ENCODE measurements at regions not wholly inside any gene's neighbourhood (a gene's known extent, or its start where the extent isn't known, plus 50 kb on each side); places are given as distances from the start of the nearest gene placed in this dataset.

DNA sequence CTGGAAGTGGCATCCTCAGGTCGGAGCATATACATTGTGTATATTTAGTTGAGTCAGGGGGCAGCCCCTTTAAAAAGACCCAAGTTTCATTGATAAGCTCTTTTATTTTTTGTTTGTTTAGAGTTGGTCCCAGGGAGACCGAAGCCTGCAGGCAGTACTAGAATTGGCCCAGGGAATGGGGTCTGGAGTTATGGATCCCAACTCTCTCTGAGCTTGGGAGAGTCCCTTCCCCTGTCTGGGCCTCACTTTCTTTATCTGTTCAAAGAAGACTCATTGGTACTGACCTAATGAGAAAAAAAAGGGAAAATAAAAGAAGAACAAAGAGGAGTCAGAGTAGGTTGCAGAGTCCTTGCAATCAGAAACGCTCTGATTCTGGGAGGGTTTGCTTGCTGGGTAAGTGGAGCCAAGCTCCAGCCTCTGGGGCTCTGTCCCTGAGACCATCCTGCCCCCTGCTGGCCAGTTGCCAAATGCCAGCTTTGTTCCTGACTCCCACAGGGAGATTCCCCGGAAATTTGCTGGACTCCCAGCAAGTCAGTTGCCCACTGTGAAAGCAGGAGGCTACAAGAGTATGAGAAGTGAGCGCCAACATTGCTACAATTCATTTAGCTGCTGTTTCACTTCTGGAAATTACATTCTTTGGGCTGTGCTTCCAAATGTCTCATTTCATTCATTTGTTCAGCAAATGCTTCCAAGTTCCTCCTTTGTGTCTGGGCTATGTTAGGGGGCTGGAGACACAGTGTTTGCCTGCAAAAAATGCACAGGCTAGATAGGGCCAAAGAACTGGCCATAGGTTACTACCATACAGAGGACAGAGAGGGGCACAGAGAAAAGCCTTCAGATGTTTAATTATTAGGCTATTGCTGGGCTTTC is 156.2 kb downstream of the MELK start:
- DNase-seq, result peak; percentile 43

GRCh38 chr9:36729906-36730305 is 157.2 kb downstream of the MELK start:
- DNase-seq, result no peak

GRCh38 chr9:36730414-36730813 is 157.7 kb downstream of the MELK start:
- no peak for DNase-seq

DNA sequence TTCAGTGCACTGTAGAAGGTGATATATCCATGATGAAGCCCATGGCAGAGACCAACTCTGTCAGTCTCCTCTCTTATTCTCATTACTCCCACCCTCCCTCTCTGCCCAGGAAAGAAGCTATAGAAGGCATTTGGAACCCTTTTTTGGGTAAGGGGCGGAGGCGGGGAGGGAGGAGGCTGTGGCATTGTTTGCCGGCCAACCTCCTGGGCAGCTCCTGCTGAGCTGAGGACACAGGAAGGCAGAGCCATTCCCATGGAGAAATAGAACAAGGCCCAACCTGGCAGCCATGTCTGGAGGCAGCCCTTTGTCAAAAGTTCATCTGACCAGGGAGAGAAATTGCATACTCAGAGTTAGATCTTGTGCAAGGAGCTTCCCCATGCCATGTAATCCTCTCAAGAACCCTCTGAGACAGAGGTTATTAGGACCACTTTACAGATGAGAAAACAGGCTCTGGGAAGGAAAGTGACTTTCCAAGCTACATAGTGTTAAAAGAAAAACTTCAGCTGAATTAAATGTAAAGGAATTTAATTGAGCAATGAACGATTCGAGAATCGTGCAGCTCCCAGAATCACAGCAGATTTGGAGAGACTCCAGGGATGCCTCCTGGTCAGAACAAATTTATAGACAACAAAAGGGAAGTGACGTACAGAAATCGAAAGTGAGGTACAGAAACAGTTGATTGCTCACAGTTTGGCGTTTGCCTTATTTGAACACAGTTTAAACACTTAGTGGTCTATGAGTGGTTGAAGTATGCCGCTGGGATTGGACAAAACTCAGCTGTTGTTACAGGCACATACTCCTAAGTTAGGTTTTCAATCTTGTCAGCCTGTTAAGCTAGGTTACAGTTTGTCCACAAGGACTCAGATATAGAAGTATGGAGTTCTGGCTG is 158.6 kb downstream of the MELK start:
- DNase-seq, result no peak

DNA sequence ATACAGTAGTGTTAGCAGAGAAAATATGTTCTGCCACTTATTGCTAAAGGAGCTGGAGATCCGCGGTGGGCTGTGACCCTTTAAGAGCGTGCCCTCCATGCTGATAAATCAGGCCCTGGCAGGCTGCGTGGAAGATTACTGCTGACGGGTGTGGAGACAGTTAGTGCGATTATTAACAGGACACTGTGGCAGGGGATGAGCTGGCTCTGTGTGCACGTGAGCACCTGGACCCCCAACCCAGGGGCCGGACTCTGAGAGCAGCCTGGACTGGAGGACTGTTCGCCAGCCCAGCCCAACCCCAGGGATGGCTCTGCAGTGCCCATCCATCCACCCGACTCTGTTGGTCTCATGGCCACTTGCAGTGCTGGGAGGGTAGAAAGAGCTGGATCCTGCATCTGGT is 162.0 kb downstream of the MELK start:
- no peak for DNase-seq

DNA sequence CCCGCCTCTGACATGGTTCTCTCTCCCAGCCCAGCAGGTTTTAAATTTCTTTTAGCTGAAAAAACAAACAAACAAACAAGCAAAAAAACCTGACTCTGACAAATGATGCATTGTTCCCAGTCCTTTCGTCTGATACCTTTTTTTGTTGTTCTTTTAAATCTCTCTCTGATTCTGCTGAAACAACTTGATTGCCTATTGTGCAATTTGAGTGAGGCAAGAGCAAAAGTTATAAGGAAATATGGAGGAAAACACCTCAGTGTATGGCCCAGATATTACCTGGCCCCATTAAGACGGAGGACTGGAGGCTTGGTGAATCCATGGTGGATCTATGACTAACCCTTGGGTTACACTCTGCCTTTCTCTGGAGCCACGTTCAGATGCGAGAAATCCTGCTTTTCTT is 164.0 kb downstream of the MELK start:
- DNase-seq, result no peak

DNA sequence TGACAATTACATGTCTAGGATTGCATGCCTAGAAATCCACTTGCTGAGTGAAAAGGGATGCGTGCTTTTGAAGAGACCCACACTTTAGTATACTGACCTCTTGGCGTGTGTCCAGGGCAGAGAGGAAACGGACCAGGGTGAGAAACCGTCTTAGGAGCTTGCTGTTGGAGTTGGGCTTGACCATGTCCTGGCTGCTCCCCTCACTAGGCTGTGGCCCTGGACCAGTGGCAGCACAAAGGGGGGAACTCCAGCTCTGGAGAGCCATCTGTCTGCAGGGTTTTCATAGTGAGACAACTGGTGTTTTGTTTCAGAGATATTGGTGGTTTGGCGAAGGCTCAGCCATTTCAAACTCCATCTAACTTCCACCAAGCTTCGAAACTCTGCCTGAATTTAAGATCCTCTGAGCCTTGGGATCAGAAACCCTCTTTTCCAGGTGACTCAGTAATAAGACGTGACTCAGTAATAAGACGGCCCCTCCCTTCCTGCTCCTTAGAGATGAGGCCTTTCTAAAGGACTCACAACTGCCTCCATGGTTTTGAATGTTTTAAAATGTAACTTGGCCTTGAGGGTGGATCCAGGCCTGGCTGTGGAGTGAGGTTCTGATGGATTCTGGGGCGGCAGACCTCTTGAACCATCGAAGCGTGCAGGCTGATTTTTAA is 165.8 kb downstream of the MELK start:
- no peak for DNase-seq

DNA sequence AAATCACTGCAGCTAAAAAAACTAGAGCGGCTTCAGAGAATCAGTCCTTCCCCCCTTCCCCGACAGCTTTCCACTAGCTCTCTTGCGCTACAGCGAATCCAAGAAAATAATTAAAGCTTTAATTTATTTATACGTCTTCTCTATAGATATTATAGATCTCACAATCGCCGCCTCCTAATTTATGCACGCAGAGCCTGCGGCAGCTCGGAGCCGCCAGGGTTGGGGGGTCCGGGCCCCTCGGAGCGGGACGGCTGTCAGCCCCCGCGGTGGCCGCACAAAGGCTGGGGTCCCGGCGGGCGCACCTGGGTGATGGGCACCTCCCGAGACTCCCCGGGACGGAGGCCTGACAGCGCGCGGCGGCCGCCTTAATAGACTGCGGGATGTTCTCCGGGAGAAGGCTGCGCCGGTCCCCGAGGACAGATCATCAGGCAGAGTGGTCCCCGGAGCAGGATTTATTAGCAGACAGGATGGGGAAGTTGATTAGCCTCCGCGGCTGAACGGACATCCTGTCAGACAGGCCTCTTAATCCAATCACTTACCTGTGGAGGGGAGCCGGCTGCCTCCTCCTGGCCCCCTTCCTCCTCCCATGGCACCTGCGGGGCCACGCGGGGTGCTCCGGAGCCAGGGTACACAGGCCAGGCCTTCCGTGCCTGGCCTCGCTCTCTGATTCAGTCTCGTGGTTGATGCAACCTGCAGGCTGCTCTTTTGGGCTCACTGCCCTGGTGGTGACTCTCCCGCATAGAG is 166.8 kb downstream of the MELK start:
- DNase-seq, result no peak

GRCh38 chr9:36742264-36742663 is 169.6 kb downstream of the MELK start:
- no peak for DNase-seq

DNA sequence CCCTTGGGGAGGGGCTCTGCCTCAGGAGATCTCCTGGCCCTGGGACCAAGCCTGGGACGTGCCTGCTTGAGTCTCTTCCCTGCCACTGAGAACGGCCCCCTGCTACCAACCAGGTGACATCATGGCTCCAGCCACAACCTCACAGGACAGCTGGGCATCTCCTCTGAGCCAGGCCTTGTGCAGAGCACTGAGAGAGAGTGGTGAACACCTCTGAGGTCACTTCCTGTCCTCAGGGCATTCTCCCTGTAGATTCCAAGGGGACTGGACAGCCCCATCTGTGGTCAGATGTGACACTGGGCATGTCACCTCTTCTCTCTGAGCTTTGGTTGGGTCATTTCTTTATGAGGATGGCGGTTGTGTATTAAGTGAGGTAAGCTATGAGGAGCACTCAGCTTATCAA is 172.0 kb downstream of the MELK start:
- DNase-seq, result no peak

- no peak for DNase-seq
Measured at GRCh38 chr9:36745977-36746376, 173.3 kb downstream of the MELK start.

GRCh38 chr9:36746415-36746814 is 173.7 kb downstream of the MELK start:
- DNase-seq, result no peak

GRCh38 chr9:36748322-36748899 is 175.7 kb downstream of the MELK start:
- no peak for DNase-seq

DNA sequence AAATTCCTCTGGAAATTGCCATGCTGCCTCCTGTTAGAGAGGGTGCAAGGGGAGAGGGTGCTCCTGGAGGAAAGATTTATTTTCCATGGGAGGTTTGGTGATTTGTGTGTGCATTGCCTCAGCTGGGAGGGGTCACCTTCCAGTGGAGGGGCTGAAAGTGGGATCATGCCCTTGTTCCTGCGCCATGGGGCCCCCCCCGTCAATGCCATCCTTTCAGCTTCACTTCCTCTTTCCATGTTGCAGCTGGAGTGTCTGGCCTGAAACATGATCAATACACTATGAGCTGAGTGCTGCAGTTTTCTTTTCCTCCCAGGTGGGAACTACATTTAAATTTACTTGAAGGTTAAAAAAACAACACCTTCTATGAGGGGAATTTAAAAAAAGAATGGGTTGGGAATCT is 176.8 kb downstream of the MELK start:
- no peak for DNase-seq

GRCh38 chr9:36750630-36751029 is 177.9 kb downstream of the MELK start:
- DNase-seq, result no peak

- DNase-seq, result no peak
Measured at GRCh38 chr9:36755019-36755418, 182.3 kb downstream of the MELK start.

- no peak for DNase-seq
Measured at GRCh38 chr9:36759141-36759540, 186.4 kb downstream of the MELK start.

- no peak for DNase-seq
Measured at GRCh38 chr9:36759976-36760375, 187.3 kb downstream of the MELK start.

GRCh38 chr9:36760667-36761420 is 188.1 kb downstream of the MELK start:
- no peak for DNase-seq

- DNase-seq, result no peak
Measured at GRCh38 chr9:36762958-36763357, 190.3 kb downstream of the MELK start.

- DNase-seq, result no peak
Measured at GRCh38 chr9:36763778-36764177, 191.1 kb downstream of the MELK start.
